ENCODE measurements at regions not wholly inside any gene's neighbourhood (a gene's known extent, or its start where the extent isn't known, plus 50 kb on each side); places are given as distances from the start of the nearest gene placed in this dataset.

DNA sequence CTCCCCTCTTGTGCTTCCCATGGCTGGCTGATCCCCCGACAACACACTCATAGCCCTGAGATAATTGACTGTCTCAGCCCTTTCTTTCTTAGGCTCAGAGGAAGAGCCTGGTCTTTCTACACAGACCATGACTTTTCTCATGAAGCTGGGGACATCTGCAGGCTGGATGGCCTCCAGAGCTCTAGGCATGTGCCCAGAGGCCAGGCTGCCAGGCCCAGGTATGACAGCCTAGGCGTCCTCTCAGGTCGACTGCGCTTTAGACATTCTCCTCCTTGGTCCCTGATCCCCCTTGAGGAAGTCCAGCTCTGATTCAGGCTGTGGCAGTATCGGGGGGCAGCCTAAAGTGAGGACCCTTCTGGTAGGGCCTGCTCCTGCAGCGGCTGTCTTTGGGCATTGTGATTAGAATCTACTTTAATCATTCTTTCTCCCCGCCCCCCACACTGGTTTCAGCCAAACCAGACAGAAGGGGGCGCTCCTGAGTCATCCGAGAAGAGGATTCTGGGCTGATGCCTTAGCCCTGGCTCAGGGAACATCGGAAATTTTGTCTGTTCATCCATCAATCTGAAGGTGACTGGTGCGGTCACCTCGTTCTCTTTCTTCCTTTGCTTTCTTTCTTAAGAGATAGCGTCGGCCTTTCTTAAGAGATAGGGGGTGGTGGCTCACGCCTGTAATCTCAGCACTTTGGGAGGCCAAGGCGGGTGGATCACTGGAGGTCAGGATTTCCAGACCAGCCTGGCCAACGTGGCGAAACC is 66.5 kb upstream of the HSPA9 start:
- Histone ChIP-seq H3K36me3 (no peaks in the 10 kb centered on the region), H3K4me3 (no peak overlapping the region), H3K27me3 (peaks cover 0 to 8% of the 10 kb centered on the region in 2 donors), H3K9me3 (no peaks in the 10 kb centered on the region), H3K4me1 (no peaks in the 10 kb centered on the region), H3K27ac (no peak overlapping the region)
- TF ChIP-seq CTCF (IDR thresholded peaks at IDR 0.05) = peak; percentile 57 to 59
- intact Hi-C loops (cut with DNase I; ENCODE audit: low total_unique reads) = loop anchor here (5.0 kb wide), 1 partner anchor 621 kb away; no protein-coding TSS in a partner anchor
- DNase-seq = peak; percentile 67 to 72

DNA sequence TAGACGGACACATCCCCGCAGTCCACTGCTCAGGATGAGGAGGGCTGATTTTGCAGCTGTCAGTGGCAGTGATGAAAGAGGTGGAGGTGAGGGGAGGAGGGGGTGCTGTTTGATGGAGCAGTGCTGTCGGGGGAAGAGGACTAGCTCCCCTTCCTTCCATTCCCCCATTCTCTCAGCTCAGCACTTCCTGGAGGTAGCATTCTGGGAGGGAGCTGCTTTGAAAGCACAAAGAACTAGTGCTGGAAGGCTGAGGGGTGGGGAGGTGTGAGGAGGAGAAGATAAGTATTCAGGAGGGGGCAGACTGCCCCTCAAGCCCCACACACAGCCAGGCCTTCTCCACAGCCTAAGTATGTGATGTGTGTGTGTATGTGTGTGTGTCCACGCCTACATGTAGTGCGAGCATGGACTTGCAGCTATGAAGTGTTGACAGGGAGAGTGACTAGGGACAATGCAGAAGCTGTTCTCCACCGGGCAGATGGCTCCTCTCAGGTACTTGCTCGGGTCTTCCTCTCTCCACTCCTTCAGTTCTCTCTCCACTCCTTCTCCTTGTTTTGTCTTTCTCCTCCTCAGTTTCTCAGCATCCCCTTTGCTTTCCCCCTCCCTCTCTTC is 65.5 kb upstream of the HSPA9 start:
- no peak for DNase-seq
- TF ChIP-seq CTCF (IDR thresholded peaks at IDR 0.05) = no peak
- H3K27ac ChIP-seq = no peak overlapping the region
- intact Hi-C loops (cut with DNase I; ENCODE audit: low total_unique reads) = loop anchor here (5.0 kb wide), 1 partner anchor 622 kb away; no protein-coding TSS in a partner anchor
- H3K27me3 ChIP-seq = peaks cover 0 to 8% of the 10 kb centered on the region in 2 donors
- no peaks in the 10 kb centered on the region for H3K9me3 ChIP-seq
- H3K4me1 ChIP-seq = no peaks in the 10 kb centered on the region
- no peaks in the 10 kb centered on the region for H3K36me3 ChIP-seq
- H3K4me3 ChIP-seq = no peak overlapping the region

DNA sequence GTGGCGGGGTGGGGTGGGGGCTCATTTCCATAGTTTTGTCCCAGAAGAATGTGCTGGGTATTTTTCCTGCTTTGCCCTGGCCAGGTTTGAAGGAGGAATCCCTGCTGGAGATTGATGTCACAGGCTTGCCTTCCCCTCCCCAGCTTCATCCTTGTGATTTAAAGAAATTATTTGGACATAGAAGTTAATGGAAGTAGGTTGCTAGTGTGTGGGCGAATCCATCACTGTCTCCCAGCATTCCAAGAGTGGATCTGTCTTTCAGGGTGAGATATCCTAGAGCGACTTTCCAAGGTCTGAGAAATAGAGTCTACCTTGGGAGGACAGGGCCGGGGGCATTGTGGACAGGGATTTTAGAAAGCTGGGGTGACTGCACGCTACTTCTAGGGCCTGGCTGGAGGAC is 64.9 kb upstream of the HSPA9 start:
- Histone ChIP-seq H3K27ac (no peak overlapping the region), H3K4me3 (no peak overlapping the region), H3K27me3 (peaks cover 0 to 8% of the 10 kb centered on the region in 2 donors), H3K9me3 (no peaks in the 10 kb centered on the region), H3K36me3 (no peaks in the 10 kb centered on the region), H3K4me1 (no peaks in the 10 kb centered on the region)
- TF ChIP-seq CTCF (IDR thresholded peaks at IDR 0.05) = no peak
- intact Hi-C loops (cut with DNase I; ENCODE audit: low total_unique reads) = loop anchor here (5.0 kb wide), 1 partner anchor 622 kb away; no protein-coding TSS in a partner anchor
- DNase-seq = no peak

- no peaks in the 10 kb centered on the region for H3K4me1 ChIP-seq
- H3K9me3 ChIP-seq = no peaks in the 10 kb centered on the region
- no peak for TF ChIP-seq CTCF (IDR thresholded peaks at IDR 0.05)
- intact Hi-C loops (cut with DNase I; ENCODE audit: low total_unique reads) = no loop called here
- DNase-seq = no peak
- peaks cover 0 to 8% of the 10 kb centered on the region in 2 donors for H3K27me3 ChIP-seq
- no peak overlapping the region for H3K4me3 ChIP-seq
- no peaks in the 10 kb centered on the region for H3K36me3 ChIP-seq
- no peak overlapping the region for H3K27ac ChIP-seq
Measured at GRCh38 chr5:138639326-138639725, 64.1 kb upstream of the HSPA9 start.

DNA sequence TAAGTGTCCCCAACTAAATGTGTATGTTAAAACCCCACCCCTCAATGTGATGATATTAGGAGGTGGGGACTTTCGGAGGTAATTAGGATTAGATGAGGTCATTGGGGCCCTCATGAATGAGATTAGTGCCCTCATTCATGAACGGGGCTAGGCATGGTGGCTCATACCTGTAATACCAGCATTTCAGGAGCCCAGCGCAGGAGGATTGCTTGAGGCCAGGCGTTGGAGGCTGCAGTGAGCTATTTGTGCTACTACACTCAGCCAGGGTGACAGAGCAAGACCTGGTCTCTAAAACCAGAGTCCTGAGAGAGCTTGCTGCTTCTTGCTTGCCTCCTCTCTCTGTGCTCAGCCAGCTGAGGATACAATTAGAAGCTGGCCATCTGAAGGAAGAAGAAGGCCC is 62.1 kb upstream of the HSPA9 start:
- intact Hi-C loops (cut with DNase I; ENCODE audit: low total_unique reads) = no loop called here
- no peaks in the 10 kb centered on the region for H3K36me3 ChIP-seq
- H3K27ac ChIP-seq = no peak overlapping the region
- DNase-seq = no peak
- no peaks in the 10 kb centered on the region for H3K4me1 ChIP-seq
- peaks cover 0 to 8% of the 10 kb centered on the region in 2 donors for H3K27me3 ChIP-seq
- no peaks in the 10 kb centered on the region for H3K9me3 ChIP-seq
- no peak for TF ChIP-seq CTCF (IDR thresholded peaks at IDR 0.05)
- H3K4me3 ChIP-seq = no peak overlapping the region

All from tibial artery (tissue), 4 donors.